Adrenal gland (tissue), 9 donors: ENCODE measurements at regions not wholly inside any gene's neighbourhood (a gene's known extent, or its start where the extent isn't known, plus 50 kb on each side); places are given as distances from the start of the nearest gene placed in this dataset.

Source experiments
- DNase-seq, 7 donors: peaks; one replicate each; pipeline ENCODE4 v3.0.0-alpha.2; 2019 to 2020
- H3K27ac ChIP-seq, 5 donors: fragments of 200-600 bp; sonication (generic) in 4 of 5; 1 replicate in 3 of 5; 2 replicates in 2 of 5; pipeline versions ENCODE4 v1.5.1 to v1.8.0; 2016 to 2020; ENCODE audit warnings: mild to moderate bottlenecking in 1 of 5
- H3K27me3 ChIP-seq: fragments of 200-600 bp; 2 replicates; pipeline ENCODE4 v1.8.0; 2021
- H3K36me3 ChIP-seq, 2 donors: fragments of 200-600 bp; replicated peaks in 1 of 2; 1 replicate in 1 of 2; 2 replicates in 1 of 2; pipeline versions ENCODE4 v1.5.1 to v1.8.0; 2018 to 2022
- H3K4me1 ChIP-seq, 2 donors: fragments of 200-600 bp; replicated peaks in 1 of 2; 1 replicate in 1 of 2; 2 replicates in 1 of 2; pipeline versions ENCODE4 v1.5.1 to v1.8.0; 2018 to 2021
- H3K4me3 ChIP-seq, 4 donors: fragments of 200-600 bp; sonication (generic) in 3 of 4; one replicate each; pipeline ENCODE4 v1.5.1; 2016 to 2018
- H3K9me3 ChIP-seq, 3 donors: fragments of 200-600 bp; sonication (generic) in 1 of 3; replicated peaks in 1 of 3; 1 replicate in 2 of 3; 2 replicates in 1 of 3; pipeline versions ENCODE4 v1.5.1 to v1.8.0; 2016 to 2021
- CTCF ChIP-seq, 6 experiments: fragments of 450-650 bp in 4 of 6; fragments of 200-600 bp in 2 of 6; sonication (generic) in 1 of 6; IDR thresholded peaks; 1 replicate in 5 of 6; 2 replicates in 1 of 6; pipeline versions ENCODE4 v1.5.1 to v1.8.0; 2016 to 2021; ENCODE audit warnings: antibody characterized with exemption in 6 of 6, mild to moderate bottlenecking in 2 of 6, moderate library complexity in 1 of 6
- POLR2A ChIP-seq, 2 donors: fragments of 450-650 bp; IDR thresholded peaks; one replicate each; pipeline ENCODE4 v1.6.1; 2017; ENCODE audit warnings: antibody characterized with exemption in 2 of 2, mild to moderate bottlenecking in 2 of 2, moderate library complexity in 1 of 2
- WGBS, 4 donors: extraction: QIAGEN DNeasy Blood & Tissue Kit in 2 of 4; methylation state at CpG; one replicate each; pipeline versions ENCODE4 v1.1.5 to v1.1.7; 2013 to 2017; 5-methylcytosine and 5-hydroxymethylcytosine counted together
- intact Hi-C, 2 donors: fragments of 100-400 bp; cut with DNase I; formaldehyde crosslinking; loops; one replicate each; pipeline versions ENCODE4 v1.14.1 to v1.15.0; 2022 to 2023
- donor health status: healthy with polysubstance abuse.
- donor health status: Bipolar disorder and iron deficiency.
- donor health status: DM: yes; HTN: yes; CAD: no.
- donor health status: DM: no; HTN: no; CAD: no.
- donor health status: DM: no; HTN: no; CAD: no.

GRCh38 chr13:107305178-107305577, 737.2 kb upstream of the ARGLU1 start:
- TF ChIP-seq POLR2A (IDR thresholded peaks at IDR 0.05) (no peak), CTCF (IDR thresholded peaks at IDR 0.05) (no peak)
- Histone ChIP-seq H3K4me1 (no peaks in the 10 kb centered on the region), H3K36me3 (no peaks in the 10 kb centered on the region), H3K27me3 (no peaks in the 10 kb centered on the region), H3K9me3 (no peaks in the 10 kb centered on the region), H3K4me3 (no peak overlapping the region), H3K27ac (no peak overlapping the region)
- intact Hi-C loops: no loop called here
- 80 to 94% (median 86%) methylated on average over 1 of the region's 1 CpG for WGBS, 4 donors
- DNase-seq: no peak

DNA sequence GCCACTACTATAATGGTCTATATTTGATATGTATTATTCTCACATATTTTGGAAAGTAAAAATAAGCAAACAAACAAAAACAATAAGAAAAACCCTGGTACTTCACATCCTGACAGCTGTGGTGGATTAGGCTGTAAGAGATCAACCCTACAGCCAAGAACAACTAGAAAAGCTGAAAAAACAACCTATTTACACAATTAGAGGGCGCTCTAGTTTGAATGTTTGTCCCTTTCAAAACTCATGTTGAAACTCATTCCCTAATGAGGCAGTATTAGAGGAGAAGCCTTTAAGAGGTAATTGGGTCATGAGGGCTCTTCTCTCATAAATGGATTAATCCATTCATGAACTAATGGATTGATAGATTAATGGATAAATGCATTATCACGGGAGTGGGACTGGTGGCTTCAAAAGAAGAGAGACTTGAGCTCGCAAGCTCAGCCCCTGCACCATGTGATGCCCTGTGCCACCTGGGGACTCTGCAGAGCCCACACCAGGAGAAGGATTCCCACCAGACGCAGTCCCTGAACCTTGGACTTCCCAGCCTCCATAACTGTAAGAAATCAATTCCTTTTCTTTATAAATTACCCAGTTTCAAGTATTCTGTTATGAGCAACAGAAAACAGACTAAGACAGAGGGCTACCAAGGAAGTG, 733.9 kb upstream of the ARGLU1 start:
- intact Hi-C loops: no loop called here
- no peak for DNase-seq
- no peaks in the 10 kb centered on the region for H3K36me3 ChIP-seq
- H3K4me1 ChIP-seq: no peaks in the 10 kb centered on the region
- no peak overlapping the region for H3K4me3 ChIP-seq
- no peak for TF ChIP-seq POLR2A (IDR thresholded peaks at IDR 0.05)
- no peak for TF ChIP-seq CTCF (IDR thresholded peaks at IDR 0.05)
- H3K9me3 ChIP-seq: no peaks in the 10 kb centered on the region
- H3K27ac ChIP-seq: no peak overlapping the region
- WGBS, 4 donors: 75 to 81% (median 77%) methylated on average over 4 of the region's 4 CpGs
- no peaks in the 10 kb centered on the region for H3K27me3 ChIP-seq

DNA sequence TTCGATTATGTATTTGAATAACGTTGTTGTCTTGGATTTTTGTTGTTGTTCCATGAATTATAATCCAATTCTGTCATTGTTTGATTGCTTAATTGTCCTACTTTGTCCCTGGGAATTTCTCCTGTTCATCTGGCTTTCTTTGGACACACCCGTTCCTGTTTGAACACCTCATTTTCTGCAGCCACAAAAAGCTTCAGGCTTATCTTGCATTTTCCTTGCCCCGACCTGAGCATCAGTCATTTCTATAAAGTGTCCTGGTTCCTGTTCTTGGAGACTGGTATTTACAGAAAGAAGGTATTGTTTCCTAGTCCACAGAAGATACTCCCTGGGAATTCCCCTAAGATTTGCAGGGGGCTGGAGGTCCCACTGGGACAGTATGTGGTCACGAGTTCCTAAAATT, 731.8 kb upstream of the ARGLU1 start:
- no peaks in the 10 kb centered on the region for H3K4me1 ChIP-seq
- intact Hi-C loops: no loop called here
- TF ChIP-seq CTCF (IDR thresholded peaks at IDR 0.05): no peak
- TF ChIP-seq POLR2A (IDR thresholded peaks at IDR 0.05): no peak
- H3K36me3 ChIP-seq: no peaks in the 10 kb centered on the region
- 63 to 69% (median 65%) methylated on average over 5 of the region's 5 CpGs for WGBS, 4 donors
- H3K27me3 ChIP-seq: no peaks in the 10 kb centered on the region
- no peak for DNase-seq
- no peaks in the 10 kb centered on the region for H3K9me3 ChIP-seq
- H3K4me3 ChIP-seq: no peak overlapping the region
- H3K27ac ChIP-seq: no peak overlapping the region

DNA sequence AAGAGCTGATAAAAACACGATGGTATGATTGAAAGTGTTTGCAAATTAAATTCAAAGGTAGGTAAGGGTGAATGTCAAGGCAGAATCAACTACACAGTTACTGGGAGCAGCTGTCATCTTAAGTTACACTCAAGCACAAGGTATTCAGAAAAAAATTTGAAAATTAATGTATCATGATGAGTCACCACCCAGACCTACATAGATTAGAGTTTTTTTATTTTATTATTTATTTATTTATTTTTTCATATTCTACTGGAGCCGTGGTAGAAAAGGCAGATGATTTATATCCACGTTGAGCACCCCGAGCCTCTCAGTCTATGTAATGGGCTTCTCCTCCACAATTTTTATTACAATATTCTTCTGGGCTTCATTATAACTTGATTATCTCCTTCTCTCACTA, 728.9 kb upstream of the ARGLU1 start:
- Histone ChIP-seq H3K4me1 (no peaks in the 10 kb centered on the region), H3K27me3 (no peaks in the 10 kb centered on the region), H3K4me3 (no peak overlapping the region), H3K36me3 (no peaks in the 10 kb centered on the region), H3K27ac (no peak overlapping the region), H3K9me3 (no peaks in the 10 kb centered on the region)
- intact Hi-C loops: no loop called here
- 57 to 69% (median 64%) methylated on average over 4 of the region's 4 CpGs for WGBS, 4 donors
- no peak for DNase-seq
- TF ChIP-seq POLR2A (IDR thresholded peaks at IDR 0.05) (no peak), CTCF (IDR thresholded peaks at IDR 0.05) (no peak)
